NCI-H748 (cell line): ENCODE measurements at regions not wholly inside any gene's neighbourhood (a gene's known extent, or its start where the extent isn't known, plus 50 kb on each side); places are given as distances from the start of the nearest gene placed in this dataset.

Experiments
- DNase-seq: peaks from one replicate; lab custom pipeline; 2025; ENCODE audit not compliant: unreplicated experiment; lab: John Stamatoyannopoulos, UW

DNA sequence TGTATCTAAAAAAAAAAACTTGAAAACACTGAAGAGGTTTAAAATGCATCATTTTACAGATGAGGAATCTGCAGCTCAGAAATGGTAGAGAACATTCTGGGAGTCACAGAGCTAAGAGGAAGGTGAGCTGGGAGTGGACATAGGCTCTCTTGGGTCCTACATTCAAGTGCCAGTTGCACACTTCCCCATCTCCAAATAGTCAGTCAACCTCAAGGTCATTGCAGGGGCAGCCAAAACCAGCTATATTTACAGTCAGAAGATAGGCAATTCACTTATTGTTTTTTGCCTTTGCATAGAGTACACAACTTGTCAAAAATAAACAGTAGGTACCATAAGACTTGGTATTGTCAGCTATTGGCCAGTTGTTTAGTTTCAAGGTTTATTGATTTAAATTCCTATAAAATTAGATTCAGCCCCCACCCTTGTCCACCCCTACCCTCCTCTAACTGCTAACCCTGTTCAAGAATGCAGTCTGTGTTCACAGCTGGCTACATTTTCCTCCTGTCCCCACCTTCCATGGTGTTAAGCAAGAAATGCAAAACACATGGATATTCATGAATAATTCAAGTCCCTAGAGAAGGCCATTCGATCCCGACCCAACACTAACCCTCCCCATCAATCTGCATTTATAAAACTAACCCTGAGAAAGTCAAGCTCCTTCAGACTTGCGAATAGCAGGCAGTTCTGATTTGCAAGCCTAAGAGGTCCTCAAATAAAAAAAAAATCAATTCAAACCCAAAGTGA, 567.0 kb upstream of the MCTP2 start:
- DNase-seq, result no peak

DNA sequence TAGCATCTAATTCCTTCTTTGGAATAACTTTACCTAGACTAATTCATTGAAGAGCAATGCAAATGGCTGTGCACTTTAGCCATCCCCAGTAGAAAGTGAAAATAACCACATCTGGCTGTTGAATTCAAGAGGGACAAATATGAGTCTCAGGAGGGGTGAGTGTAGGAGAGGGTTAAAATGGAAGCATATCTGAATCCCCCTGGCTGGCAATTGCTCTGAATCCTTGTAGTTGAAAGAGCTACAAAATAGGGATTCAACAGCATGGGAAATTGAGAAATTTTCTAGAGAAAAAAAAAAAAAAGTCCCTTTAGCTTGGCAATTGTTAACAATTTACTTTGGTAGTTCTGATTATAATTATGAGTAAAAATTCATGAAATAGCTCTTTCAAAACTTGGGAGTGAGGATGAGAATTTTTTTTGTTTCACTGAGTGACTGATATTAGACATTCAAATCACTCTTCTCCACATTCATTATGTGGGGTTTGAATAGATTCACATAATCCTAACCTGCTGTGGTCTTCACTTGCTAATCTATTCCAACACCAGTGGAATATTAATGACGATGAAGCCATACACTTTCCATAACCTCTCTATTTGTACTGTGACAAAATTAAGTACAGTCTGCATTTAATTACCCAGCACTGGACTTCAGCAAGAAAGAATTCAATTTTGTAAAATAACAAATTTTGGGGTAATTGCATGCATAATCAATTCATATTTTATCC, 569.0 kb upstream of the MCTP2 start:
- DNase-seq, result no peak

DNA sequence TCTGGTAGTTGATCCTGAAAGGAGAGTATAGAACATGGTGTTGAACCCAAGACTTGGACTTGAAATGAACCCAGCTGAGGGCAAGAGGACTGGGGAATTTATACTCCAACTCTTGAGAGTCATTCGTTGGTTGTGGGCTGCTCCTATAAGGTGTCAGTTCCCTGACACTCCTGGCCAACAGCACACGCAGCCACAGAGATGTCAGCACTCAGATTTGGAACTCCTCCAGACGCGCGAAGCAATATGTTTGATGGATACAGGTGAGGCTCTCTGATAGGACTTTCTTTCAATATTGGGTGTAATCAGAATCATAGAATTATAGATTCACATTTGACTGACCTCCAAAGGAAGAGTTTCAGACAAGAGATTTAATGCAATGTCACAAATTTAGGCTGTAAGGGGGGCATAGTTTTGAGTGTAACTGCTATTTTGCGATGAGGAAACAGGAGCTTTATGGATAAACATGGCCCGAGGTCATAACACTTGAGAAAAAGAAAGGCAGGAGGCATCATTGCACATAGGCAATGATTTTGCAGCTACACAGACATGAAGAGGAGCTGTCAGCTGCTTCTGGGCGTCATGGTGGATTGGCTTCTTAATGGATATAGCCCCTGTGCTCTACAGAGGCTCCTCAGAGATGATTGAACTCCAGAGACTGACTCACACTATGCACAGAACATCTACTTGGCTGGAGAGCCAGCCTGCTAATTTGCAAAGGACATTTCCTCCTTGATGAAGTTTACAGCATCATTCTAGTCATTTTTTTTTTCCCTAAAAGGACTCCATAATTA, 569.2 kb upstream of the RGMA start:
- DNase-seq, result no peak

DNA sequence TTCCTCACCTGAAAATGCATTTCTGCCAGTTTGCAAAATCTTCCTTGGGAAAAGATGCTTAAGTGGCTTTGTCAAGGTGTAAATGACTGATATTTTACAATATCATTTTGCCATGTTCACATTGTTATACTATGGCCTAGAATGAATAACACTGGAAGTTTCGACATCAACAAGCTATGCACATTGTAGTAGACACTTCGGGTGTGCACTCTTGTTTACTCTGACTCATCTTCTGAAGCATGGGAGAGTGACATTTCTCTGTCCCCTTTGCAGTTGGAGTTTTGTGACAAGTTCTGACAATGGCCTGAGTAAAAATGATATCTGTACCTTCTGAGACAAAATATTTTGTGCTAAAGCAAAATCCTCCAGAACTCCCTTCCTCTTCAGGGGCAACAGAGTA, 567.0 kb upstream of the RGMA start:
- DNase-seq, result no peak

DNA sequence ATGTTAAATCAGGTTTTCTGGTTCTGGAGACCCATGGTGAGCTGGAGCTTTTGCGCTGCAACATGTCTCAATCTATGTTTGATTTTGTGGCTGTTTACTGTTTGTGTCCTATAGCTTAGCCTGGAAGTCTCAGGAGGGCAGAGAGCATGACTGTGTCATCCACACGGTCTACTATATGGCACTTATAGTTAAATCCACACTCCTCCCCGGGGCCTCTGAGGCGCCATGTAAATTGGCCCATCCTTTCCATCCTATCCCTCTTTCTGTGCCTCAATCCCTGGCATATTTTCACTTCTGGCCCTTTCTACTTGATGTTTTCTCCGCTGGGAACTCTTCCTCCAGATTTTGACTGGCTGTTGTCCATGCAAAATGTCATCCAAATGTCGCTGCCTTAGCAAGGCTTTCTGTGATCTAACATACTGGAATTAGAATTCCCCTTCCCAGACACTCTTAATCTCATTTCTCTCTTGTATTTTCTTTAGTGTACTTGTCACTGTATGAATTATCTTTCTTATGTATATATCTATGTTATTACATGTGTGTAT, 560.8 kb upstream of the RGMA start:
- DNase-seq, result no peak

DNA sequence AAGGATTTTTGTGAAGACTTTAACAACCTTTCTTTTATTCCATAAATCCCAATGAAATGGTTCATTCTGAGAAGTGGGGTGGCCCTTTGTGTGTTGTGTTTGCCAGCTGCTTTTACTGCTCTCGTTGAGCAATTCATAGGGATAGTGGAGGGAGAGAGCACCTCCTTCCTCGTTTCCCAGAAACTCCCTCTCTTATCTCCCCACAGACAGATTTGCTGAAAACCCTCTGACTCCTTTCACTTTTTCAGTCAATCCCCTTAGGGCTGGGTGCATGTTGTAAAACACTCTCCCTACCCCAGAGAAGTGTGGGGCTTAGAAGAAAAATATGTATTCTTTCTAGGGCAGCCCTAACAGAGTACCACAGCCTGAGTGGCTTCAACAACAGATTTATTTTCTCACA, 557.2 kb upstream of the RGMA start:
- no peak for DNase-seq

DNA sequence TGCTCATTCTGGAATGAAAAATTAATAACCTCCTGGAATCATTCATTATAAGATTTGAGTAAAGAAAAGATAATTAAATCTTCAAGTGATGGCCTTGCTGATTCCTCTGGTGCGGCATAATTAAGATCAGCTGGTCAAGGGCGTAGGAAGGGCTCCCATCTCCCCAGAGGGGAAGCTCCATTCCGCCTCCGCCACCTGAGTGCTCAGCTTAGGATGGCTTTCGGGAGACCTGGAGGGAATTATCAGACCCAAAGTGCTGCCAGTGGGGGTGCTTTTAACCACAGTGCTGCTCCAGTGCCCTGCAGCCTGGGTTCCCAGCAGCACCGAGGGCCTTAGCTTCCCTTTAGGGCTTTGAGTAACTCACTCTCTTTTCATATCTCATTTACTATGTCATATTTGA, 556.6 kb upstream of the RGMA start:
- no peak for DNase-seq

DNA sequence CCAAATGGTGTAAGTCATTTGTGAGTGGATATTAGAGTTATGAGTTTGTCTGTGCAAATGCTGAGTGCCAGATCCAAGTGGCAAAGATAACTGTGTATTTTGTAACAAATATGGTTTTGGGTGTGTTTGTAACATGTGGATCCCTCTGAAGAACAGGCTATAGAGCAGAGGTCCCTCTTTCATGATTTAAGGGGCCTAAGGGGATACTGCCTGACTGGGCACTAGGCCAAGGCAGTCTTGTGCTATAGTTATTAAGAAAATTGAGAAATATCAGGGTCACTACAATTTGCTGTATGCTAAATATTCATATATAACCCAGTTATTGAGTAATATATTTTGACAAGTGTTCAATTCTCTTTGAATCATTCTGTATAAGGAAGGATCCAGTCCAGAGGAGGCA, 555.6 kb upstream of the RGMA start:
- DNase-seq, result no peak

DNA sequence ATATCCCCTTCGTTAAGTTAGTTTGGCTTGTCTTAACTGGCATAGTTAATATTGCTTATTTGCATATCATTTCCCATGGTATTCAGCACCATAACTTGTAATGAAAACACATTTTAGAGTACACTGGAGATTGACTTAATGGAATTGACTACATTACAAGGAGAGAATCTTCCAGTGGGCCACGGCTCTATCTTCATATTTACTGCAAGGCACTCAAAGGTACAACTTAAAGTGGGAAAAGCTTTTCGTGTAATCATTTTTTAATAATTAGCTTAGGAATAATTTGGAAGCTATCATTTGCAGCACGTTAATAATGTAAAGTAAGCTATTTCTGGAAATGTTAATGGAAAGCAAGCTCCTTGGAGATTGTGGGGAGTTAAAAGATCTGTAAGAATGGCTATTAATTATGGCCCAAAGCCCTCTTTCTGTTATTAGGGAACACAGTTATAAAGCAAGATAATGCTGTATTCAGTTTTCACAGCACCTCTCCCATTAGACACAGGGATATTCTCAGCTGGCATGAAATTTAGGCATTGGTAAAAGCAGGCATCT, 551.5 kb upstream of the RGMA start:
- no peak for DNase-seq

DNA sequence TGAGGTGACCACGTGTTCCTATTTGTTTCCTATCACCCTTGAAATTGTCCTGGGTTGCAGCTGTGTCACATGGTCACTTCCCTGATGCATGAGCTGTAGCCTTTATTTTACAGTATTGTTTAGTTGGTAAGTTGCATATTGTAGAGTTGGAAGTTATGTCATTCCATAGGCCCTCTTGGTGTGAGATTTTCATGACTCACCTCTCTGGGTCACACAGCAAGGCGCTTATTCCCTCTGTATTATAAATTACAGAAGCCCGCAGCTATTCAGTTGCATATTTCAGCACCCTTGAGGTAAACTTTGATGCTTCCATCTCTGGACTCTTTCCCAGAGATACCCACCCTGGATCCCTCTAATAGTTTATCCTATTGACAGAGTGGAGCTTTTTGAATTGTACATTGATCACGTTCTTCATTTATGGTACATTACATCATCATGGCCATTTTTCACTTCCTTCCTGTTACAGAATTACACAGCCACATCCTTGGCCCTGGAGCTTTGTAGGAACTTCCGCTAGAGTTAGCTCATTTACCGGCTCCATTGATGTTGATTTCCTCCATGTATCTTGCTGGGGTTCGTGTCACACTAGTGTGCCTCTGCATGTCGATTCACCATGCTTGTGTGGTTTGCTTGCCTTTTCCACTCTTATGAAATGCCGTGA, 543.1 kb upstream of the RGMA start:
- no peak for DNase-seq

DNA sequence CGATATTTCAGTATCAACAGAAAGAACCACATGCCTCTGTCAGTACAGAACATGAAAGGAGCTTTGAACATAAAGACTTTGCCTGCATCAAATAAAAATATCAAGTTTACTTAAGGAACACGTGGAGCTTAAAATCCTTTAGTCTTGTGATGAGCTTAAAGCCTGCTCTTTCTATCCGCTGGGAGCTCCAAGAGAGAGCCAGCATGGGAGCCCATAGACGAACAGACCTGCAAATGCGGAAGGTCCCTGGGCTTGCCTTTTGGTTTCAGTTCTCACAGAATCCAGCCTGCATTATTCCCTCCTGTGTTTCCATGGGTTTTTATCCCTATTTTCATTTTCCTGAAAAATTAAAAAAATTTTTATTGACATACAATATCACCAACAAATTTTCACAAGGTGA, 530.6 kb upstream of the RGMA start:
- no peak for DNase-seq

DNA sequence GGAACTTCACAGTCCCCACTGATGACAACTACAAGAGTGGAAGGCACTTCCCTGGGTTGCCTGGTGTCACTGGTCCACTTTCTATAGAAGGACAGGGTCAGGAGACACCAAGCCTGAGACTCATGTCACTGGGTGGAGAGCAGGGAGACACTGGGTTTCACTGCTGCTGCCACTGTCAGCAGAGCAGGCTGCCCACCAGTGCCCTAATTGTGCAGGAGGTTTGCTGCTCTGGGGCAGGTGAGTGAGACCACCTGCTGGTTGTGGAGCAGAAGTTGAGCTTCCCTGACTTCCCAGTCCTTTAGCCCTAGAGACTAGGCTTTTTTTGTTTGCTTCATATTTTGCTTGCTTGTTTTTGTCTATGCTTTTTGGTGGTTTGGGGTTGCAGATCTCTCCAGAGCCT, 528.4 kb upstream of the RGMA start:
- peak; percentile 16 for DNase-seq

DNA sequence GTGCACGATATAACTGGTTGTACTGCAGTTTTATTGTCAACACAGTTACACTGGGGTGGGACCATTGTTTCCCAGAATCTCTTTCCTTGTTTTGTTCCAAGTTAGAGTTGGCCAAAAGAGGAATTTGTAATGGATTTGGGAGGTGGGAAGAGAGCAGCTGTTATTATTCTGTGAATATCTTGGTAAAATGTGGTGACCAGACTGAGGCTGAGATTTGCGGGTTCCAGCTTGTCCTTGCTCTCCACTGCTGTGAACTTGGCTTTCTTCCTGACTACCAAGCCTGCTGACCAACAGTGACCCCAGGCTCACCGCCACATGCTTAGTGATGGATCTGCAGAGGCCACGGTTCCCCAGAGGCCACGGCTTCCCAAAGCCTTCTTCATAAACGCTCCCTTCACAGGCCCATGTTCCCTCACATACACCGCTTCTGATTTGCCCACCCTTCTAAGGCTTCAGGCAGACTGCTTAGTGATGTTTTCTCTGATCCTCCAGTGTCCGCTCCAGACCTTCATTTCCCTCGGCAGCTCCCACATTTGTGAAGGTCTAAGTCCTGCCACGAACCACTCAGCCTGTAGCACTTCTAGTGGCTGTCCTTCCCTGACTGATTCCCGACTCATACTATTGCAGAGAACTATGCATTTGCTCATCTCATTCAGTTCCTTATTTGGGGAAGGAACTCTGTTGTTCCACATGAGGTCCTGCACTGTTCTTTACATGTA, 525.5 kb upstream of the RGMA start:
- DNase-seq, result no peak

DNA sequence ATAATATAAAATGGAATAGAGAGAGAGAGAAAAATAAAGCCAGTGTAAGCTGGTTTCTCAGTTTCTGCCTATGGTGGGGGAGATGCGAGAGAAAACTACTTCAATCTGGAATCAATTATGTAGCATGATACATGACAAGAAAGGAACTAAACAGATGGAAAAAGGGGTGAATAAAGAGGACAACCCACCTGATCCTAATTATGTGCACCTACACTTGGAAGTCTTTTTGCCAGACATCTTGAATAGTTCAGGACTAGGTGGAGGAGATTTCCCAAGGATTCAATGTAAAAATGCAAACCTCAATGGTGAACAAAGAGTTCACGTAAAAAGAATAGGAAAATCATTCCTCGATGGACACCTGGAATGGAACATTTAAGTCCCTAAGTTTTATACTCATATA, 524.4 kb upstream of the RGMA start:
- DNase-seq, result no peak

DNA sequence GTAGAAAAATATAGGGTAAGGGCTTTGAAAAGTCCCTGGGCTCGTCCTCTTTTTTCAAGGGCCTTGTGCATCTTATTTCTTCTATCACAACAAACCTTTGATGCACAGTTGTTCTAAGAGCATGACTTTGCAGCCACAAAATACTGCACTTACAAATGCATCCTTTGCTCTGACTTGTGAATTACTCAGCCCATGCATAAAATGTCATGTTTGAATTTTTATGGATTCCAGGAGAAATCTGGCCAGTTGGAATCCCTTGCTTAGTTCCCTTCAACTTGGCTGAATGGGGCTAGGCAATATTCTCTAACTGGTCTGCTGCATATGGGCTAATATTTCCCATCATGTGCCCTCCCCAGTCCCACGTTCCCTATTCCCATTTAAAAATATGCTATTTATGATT, 523.9 kb upstream of the RGMA start:
- no peak for DNase-seq

DNA sequence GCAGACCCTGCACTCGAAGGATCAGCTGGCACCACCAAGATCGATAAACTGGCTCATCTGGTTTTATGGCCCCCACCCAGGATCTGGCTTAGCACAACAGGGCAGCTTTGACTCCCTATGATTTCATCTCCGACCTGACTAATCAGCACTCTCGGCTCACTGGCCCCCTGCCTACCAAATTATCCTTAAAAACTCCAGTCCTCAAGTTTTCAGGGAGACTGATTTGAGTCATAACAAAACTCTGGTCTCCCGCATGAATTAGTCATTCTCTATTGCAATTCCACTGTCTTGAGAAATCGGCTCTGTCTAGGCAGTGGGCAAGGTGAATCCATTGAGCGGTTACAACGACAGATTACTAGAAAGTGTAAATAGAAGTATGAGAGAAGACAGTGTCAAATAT, 521.9 kb upstream of the RGMA start:
- no peak for DNase-seq

DNA sequence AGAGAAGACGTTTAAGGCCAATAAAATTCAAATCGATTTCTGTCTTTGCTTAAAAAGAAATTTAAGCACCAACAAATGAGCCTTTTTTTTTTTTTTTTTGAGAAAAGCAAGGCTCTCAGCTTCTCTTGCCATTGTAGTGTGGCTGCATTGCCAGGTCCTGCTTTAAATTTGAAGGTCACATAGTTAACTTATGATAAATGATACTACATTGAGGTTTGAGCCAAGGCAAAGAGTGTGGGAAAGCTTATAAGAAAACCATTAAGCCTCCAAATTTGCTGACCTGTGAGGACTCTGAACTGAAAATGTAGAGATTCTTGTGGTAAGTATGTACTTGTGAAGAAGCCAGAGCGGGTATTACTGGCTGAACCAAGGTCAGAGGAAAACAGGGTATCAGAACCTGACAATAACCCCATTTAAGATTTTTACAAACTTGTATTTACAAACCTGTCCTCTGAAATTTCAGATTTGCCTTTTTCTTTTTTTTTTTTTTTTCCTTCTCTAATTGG, 519.7 kb upstream of the RGMA start:
- no peak for DNase-seq

DNA sequence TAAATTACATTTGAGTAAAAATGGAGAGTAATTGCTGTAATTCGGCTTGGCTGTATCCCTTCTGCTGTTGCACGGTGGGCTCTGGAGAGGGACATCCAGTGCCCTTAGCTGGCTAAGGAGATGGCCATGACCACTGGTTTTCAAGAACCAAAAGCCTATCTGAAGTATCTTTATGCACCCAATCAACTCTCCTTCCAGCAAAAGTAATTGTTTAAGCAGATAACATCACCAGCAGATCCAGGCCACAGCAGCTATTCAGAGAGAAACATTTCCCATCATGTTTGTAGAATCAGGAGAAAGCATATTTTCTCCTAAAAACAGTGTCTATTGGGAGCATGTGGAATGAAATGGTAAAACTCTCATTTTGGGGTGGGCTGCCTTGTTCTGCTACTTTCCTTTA, 514.5 kb upstream of the RGMA start:
- no peak for DNase-seq

DNA sequence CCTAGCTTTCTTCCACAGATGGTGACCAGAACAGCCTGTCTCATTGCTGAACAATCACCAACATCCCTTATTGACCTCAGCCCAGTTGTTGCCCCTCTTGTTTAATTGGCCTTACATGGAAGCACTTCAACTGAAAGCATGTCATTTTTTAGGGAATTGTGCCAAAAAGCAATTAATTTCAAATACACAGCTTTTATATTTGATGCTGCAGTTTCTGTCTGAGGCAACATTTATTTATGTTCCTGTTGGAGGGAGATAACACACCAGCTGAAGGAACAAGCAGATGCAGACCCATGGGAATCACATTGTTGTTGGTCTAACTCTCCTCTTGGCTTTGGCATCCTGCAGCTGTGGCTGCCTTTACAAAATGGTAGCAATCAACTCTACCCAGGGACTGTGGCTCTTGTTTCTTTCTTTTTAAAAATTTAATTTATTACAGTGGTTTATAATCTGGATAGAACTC, 498.1 kb upstream of the RGMA start:
- peak; percentile 60 for DNase-seq

DNA sequence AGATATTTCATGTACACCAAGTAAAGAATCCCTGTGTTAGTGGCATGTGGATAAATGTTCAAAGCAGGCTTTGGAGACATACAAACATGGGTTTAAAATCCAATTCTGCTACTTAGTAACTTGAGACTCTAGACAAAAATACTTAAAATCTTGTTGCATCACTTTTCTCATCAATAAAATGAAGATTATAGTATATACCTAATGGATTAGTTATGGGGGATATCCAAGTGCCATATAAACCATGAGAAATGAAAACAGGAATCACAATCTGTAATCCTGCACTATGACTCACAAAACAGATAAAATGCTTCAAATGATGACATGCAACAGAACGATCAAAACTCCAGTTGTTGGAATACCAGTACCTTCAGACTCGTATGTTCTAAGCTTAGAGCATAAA, 496.0 kb upstream of the RGMA start:
- DNase-seq, result no peak
